ENCODE measurements at regions not wholly inside any gene's neighbourhood (a gene's known extent, or its start where the extent isn't known, plus 50 kb on each side); places are given as distances from the start of the nearest gene placed in this dataset.

GRCh38 chr21:35265170-35265877 is 216.2 kb upstream of the RUNX1 start:
- TF ChIP-seq, protein P1, sequence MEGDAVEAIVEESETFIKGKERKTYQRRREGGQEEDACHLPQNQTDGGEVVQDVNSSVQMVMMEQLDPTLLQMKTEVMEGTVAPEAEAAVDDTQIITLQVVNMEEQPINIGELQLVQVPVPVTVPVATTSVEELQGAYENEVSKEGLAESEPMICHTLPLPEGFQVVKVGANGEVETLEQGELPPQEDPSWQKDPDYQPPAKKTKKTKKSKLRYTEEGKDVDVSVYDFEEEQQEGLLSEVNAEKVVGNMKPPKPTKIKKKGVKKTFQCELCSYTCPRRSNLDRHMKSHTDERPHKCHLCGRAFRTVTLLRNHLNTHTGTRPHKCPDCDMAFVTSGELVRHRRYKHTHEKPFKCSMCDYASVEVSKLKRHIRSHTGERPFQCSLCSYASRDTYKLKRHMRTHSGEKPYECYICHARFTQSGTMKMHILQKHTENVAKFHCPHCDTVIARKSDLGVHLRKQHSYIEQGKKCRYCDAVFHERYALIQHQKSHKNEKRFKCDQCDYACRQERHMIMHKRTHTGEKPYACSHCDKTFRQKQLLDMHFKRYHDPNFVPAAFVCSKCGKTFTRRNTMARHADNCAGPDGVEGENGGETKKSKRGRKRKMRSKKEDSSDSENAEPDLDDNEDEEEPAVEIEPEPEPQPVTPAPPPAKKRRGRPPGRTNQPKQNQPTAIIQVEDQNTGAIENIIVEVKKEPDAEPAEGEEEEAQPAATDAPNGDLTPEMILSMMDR (IDR thresholded peaks at IDR 0.05; ENCODE audit: low read depth, low read length) = no peak
- DNase-seq (ENCODE audit: extremely low read depth, low read depth) = no peak

GRCh38 chr21:35259457-35259856 is 210.4 kb upstream of the RUNX1 start:
- TF ChIP-seq, protein P1 (IDR thresholded peaks at IDR 0.05; ENCODE audit: low read depth, low read length) = no peak
- DNase-seq (ENCODE audit: extremely low read depth, low read depth) = no peak

- no peak for DNase-seq (ENCODE audit: extremely low read depth, low read depth)
- TF ChIP-seq, protein P1 (IDR thresholded peaks at IDR 0.05; ENCODE audit: low read depth, low read length) = no peak
Measured at GRCh38 chr21:35258521-35258920, 209.4 kb upstream of the RUNX1 start.

DNA sequence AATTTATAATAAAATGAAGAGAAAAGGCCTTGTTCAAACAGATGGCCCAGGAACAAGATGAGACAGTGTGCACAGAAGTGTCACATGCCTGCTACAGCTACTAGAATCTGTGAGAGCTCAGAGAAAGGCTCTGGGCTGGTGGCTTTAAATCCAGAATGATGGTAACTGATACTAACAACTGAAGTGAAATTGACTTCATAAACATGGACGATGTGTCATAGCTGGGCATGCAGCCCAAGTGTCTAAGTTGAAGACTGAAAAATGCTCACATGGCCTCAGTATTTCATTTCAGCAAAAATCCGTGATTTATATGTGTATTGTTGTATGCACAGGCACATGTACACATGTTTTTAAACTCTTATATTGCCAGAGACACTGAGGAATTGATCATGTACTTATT is 208.3 kb upstream of the RUNX1 start:
- TF ChIP-seq, protein P1 (IDR thresholded peaks at IDR 0.05; ENCODE audit: low read depth, low read length) = no peak
- DNase-seq (ENCODE audit: extremely low read depth, low read depth) = peak; percentile 71

- peak; percentile 95 for DNase-seq (ENCODE audit: extremely low read depth, low read depth)
- TF ChIP-seq, protein P1 (IDR thresholded peaks at IDR 0.05; ENCODE audit: low read depth, low read length) = peak; percentile 1
Measured at GRCh38 chr21:35256468-35256988, 207.4 kb upstream of the RUNX1 start.

DNA sequence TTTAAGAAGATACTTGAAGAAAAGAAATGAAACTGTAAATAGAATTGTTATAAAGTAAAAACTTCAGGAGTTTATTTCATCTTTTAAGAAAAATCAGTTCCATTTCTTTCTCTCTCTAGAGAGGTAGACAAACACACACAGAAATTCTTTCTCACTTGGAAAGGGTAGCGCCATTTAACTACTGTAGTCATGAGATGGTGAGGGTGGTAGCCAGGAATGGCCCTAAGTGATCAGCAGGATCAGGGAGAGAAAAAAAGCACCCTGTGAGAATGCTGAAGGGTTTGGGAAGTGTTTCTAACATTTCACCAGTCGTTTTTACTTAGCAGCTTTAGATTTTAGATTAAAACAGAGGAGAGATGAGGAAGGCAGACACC is 205.7 kb upstream of the RUNX1 start:
- TF ChIP-seq, protein P1 (IDR thresholded peaks at IDR 0.05; ENCODE audit: low read depth, low read length) = no peak
- no peak for DNase-seq (ENCODE audit: extremely low read depth, low read depth)

DNA sequence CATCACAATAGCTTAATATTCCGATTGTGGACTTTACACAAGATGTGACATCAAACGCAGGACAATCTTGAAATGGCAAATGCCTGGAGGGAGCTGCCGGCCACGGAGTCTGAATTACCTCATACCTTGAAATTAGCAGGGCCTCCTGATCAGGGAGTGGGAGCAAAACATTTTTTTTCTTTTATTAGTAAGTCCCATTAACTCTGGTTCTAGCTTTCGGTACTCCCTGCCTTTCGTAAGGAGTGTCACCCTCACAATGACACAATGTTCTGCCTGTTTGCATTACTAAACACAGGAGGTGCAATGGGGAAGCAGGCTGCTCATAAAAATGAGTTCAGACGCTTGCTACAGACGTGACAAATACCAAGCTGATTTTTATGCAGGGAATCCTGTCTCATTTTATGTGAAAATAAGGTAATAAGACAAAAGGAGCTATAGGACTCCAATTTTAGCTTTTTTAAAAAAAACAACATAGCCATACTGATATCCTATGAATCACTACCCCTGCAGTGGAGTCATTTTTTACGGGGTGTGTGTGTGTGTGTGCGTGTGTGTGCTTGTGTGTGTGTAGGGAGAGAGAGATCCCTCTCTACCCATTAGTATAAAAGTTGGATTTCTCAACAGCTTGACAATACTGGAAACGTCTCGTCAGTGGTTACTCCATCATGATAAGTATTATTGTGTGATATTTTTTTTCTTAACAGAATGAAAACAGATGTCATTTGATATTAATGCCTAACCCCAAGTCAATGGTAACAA is 205.1 kb upstream of the RUNX1 start:
- TF ChIP-seq, protein P1 (IDR thresholded peaks at IDR 0.05; ENCODE audit: low read depth, low read length) = no peak
- DNase-seq (ENCODE audit: extremely low read depth, low read depth) = peak; percentile 81

Measured in AG09319 (cell line).